LNCAP (cell line): ENCODE measurements at regions not wholly inside any gene's neighbourhood (a gene's known extent, or its start where the extent isn't known, plus 50 kb on each side); places are given as distances from the start of the nearest gene placed in this dataset.

Source experiments
- TF ChIP-seq, protein P1 (sequence below): fragments of 450-650 bp; IDR thresholded peaks from 2 replicates; pipeline ENCODE4 v1.5.1; 2017; ENCODE audit warnings: mild to moderate bottlenecking

- TF ChIP-seq, protein P1, sequence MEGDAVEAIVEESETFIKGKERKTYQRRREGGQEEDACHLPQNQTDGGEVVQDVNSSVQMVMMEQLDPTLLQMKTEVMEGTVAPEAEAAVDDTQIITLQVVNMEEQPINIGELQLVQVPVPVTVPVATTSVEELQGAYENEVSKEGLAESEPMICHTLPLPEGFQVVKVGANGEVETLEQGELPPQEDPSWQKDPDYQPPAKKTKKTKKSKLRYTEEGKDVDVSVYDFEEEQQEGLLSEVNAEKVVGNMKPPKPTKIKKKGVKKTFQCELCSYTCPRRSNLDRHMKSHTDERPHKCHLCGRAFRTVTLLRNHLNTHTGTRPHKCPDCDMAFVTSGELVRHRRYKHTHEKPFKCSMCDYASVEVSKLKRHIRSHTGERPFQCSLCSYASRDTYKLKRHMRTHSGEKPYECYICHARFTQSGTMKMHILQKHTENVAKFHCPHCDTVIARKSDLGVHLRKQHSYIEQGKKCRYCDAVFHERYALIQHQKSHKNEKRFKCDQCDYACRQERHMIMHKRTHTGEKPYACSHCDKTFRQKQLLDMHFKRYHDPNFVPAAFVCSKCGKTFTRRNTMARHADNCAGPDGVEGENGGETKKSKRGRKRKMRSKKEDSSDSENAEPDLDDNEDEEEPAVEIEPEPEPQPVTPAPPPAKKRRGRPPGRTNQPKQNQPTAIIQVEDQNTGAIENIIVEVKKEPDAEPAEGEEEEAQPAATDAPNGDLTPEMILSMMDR, result no peak
Measured at GRCh38 chr15:66947471-66947870, 117.9 kb upstream of the SMAD3 start.

DNA sequence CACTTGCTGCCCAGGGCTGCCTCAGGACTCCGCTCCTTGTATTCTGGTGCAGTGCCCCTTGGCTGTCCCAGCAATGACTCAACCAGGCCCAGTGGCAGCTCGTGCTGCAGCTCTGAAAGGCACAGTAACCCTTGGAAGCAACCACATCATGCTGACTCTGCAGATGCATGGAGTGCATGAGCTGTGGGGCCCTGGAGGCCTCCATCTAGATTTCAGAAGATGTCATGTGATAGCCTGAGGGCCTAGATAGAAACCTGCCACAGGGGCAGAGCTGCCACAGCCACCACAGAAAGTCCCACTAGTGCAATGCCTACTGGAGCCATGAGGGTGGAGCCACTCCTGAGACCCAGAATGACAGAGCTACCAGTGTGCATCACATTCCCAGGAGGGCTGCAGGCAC, 117.1 kb upstream of the SMAD3 start:
- TF ChIP-seq, protein P1, result no peak

GRCh38 chr15:66950114-66950513, 115.3 kb upstream of the SMAD3 start:
- TF ChIP-seq, protein P1, result no peak

DNA sequence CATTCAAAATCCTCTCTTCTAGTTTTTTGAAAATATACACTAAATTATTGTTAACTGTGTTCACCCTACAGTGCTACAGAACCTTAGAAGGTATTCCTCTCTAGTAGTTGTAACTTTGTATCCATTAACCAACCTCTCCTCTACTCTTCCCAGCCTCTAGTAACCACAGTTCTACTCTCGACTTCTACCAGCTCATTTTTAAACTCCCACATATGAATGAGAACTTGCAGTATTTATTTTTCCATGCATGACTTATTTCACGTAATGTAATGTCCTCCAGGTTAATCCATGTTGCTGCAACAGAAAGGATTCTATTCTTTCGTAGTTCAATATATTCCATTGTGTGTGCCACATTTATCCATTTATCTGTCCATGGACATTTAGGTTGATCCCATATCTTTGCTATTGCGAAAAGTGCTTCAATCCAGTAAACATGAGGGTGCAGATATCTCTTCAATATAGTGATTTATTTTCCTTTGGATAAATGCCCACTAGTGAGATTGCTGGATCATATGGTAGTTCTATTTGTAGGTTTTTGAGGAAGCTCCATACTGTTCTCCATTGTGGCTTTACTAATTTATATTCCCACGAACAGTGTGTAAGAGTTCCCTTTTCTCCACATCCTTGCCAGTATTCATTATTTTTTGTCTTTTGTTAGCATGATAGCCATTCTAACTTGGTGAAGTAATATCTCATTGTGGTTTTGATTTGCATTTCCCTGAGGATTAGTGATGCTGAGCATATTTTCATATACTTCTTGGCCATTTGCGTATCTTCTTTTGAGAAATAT, 113.7 kb upstream of the SMAD3 start:
- TF ChIP-seq, protein P1, result no peak

DNA sequence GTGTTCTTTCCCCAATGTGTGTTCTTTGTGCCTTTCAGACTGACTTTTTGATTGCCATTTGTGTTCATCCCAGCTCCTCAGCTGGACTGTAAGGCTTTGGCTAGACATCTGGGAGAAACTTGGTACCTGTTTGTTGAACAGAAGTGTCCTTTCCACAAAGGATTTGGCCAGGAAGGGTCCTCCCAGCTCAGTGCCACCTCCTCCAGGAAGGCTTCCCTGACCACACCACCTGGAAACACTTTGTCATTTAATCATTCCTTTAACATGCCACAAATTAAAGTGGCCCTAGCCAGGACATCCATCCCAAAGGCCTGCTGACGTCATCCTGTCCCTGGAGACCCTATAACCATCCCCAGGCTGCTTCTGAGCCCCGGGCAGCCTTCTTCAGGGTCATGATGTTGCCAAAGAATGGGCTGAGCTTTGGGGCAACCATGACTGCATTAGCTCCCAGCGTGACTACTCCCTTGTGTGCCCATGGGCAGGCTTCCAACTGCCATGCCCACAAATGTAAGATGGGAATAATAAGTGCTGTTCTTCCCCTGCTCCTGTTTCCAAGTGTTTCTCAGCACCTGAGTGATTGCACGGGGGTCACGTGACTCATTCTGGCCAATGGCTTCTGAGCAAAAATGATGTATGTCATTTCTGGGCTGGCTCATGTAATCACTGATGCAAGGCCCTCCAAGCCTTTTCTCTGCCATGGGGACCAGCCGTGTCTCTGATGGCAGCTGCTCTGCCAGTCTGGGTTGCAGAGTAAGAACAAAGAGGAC, 112.5 kb upstream of the SMAD3 start:
- TF ChIP-seq, protein P1, result no peak

DNA sequence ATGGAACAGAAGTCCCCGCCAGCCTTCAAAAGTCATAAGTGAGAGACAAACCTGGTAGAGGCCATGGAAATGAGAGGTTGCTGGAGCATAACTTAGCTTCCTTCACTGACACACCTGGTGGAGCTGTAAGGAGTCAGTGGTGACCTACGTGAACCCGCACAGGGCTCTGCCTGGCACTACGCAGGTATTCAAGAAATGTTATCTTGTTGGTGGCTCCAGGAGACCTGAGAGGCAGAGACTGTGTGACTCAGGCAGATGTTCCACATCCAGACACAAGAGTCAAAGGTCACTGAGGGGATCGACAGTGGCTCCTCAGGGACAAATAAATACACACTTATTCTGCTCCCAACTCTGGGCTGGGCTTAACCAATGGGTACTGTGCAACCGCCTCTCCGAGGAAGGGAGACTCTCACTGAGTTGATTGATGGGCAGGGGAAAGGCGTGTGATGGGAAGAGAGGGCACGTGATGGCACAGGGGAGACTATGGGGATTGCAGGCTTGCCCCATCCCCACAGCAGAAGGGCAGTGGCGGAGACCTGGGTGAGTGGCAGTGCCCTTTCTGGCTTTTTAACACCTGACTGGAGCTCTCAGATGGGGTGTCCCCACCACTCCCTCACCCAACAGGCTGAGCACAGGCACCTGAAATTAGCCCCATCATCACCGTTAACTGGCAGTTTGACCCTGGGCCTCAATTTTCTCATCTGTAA, 111.7 kb upstream of the SMAD3 start:
- TF ChIP-seq, protein P1, result no peak

DNA sequence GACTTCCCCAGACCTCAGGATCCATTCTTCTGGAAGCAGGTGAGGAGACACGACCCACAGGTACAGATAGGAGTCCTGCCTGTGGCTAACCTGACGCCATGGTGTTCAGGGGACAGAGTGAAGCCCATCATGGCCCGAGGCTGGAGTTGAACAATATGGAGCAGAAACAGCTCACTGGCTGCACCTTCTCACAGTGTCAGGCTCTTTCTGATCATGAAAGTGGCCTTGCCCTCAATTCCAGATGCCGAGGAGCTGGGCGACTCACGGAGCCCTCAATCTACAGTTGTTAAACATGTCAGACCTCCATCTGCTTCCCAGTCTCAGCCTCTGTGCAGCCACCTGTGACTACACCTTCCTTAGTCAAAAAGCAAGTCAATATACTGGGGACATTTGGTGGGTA, 110.8 kb upstream of the SMAD3 start:
- TF ChIP-seq, protein P1, result no peak
